Dedifferentiated amniotic fluid mesenchymal stem cell (primary cell): ENCODE measurements at regions not wholly inside any gene's neighbourhood (a gene's known extent, or its start where the extent isn't known, plus 50 kb on each side); places are given as distances from the start of the nearest gene placed in this dataset.

ENCODE experiments used
- DNase-seq: peaks from one replicate; pipeline ENCODE4 v3.0.0-alpha.2; 2016; ENCODE audit errors: extremely low spot score

DNA sequence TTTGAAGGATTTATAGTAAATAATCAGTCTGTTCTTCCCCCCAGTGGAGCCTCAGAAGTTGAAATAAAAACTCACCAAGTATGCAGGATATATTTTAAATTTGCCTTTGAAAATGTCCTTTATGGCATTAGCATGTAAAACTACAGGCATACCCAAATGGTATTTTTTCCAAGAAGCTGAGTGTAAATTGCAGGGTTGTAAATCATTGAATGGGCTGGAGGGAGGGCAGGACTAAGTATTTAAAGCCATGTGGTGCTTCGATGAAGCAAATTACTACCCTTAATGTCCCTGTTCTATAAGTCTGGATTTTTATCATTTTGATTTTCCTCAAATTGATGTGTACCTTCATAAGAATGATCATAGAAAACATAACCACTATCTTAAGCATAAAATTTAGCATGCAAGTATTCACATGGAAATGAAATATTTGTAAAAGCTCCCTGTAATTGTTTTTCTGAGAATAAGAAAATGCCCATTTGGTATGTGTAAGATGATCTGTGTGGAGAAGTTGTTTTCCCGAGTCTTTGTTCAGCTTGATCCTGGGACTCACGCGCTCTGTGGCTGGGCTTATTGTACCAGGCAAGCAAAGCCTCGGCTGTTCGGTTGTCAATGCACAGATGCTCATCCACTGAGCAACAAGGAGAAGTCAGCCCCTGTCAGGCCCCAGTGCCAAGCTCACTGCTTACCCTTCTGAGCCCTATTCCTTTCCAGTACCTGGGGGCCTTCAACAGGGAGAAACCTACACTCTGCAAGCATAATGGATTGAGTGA lies 66.7 kb downstream of the CD164 start:
- no peak for DNase-seq

- DNase-seq: no peak
Observed at GRCh38 chr6:109314313-109314712, 68.0 kb downstream of the CD164 start.

GRCh38 chr6:109313139-109313538 lies 69.1 kb downstream of the CD164 start:
- DNase-seq: no peak

- no peak for DNase-seq
Observed at GRCh38 chr6:109311471-109311870, 70.8 kb downstream of the CD164 start.

DNA sequence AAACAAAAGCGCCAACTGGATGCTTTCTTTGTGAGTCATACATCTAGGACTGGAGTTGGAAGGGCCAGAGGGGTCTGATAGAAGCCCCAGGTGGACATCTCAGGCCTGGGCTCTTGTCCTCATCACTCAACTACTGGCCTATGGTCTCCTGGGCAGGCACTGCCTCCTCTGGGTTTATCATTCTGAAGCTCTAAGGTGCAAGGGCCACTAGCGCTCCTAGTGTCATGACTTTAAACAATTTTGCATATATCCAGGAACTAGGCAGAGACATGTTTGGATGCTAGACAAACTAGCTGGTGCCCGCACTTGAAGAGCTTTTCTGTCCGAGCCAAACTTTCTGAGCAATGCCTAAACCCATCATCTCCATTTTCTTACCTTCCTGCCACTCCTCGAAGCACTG lies 72.3 kb downstream of the CD164 start:
- DNase-seq: no peak

DNA sequence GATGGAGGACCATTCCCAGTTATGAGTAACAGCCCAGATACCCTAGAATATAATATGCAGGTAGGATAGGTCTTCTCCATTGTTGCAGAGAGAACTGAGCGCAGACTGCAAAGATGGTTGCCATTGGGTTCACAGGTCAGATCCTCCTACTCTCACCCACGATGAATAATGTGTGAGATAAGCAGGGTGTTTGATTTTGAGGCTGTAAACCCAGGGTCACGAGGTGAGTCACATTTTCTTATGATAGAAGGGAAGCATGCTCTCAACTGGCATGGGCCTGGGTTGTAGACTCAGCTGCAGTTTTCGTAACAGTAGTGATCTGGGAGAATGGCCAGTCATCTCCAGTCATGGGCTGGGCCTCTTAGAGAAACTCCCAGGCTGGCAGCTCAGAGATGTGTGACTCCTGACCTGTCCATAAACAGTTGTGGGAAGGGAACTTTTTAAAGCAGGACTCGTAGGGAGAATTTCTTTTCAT lies 74.2 kb downstream of the CD164 start:
- DNase-seq: peak; percentile 17

DNA sequence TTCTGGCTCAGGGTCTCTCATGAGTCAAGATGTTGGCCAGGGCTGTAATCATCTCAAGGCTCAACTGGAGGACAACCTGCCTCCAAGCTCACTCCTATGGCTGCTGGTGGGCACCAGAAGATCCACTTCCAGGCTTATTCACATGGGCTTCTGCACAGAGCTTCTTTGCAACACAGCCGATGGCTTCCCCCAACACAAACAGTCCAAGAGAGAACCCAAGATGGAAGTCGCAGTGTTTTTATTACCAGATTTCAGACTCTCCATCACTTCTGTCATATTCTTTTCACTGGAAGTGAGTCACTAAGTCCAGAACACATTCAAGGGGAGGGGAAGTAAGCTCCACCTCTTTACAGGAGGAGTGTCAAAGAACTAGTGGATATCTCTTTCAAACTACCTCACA lies 75.5 kb downstream of the CD164 start:
- no peak for DNase-seq

- DNase-seq: no peak
Observed at GRCh38 chr6:109305028-109305427, 77.2 kb downstream of the CD164 start.

- DNase-seq: no peak
Observed at GRCh38 chr6:109304284-109305015, 77.8 kb downstream of the CD164 start.

GRCh38 chr6:109303640-109304283 lies 78.5 kb downstream of the CD164 start:
- no peak for DNase-seq

- no peak for DNase-seq
Observed at GRCh38 chr6:109303164-109303563, 79.1 kb downstream of the CD164 start.

- no peak for DNase-seq
Observed at GRCh38 chr6:109302176-109302575, 80.1 kb downstream of the CD164 start.

DNA sequence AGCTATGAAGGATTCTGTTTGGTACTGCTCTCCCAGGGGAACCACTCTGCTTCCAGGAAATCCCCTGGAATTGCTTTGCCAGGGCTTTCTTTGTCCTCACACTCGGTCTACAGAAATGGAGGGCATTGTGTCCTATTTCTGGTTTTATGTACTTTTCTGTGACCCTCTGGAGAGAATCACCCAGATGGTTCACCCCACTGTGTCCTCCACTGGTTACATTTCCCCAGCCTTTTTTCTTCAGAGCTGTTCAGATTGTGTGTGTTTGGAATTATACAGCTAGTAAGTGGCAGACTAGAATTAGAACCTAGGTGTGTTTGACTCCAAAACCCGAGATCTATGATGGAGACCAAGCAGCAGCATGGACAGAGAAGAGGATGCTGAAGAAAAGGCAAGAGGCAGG lies 80.8 kb downstream of the CD164 start:
- no peak for DNase-seq

GRCh38 chr6:109300874-109301273 lies 81.4 kb downstream of the CD164 start:
- no peak for DNase-seq

- DNase-seq: no peak
Observed at GRCh38 chr6:109299776-109300564, 82.3 kb downstream of the CD164 start.

DNA sequence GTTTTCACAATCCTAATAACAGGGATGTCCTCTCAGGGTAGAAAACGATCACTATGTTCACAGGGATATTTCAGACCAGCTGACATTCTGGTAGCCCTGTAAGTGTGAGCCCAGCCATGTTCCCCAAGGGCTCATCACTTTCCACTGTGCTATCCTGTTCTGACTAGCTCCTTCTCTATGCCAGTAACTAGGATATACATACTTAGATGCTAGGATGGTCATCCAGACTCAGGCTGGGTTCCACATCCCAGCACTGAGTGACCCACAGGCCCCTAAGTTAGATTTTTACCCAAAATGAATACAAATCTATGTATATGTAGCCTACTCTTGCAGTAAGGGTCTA lies 83.0 kb downstream of the CD164 start:
- DNase-seq: no peak

DNA sequence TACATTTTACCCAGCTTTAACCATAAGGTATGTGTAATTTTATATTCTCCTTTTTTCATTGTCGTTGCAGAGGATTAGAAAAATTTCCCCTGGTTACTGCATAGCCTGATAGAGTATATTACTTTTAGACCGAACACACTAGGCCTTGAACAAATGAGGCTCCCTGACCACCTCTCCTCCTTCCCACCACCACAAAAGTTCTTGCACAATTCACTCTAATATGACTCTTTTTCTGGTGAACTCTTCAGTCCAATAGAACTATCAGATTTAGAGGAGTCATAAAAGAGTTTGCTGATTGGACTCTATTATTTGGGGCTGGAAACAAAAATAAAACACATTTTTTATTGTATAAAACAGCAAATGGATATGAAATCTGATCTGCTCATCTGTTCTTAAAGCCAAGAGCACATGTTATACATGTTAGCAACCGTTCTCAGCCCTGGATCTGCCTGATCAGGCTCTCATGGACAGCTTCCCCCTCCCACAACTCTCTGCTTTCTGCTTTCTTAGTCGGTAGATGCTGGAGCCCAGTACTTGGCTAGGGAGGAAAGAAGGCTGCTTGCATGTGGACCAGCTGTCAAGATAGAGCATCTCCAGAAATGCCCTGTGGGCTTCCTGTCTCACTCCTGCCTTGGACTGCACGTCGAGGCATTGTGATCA lies 83.5 kb downstream of the CD164 start:
- DNase-seq: no peak

DNA sequence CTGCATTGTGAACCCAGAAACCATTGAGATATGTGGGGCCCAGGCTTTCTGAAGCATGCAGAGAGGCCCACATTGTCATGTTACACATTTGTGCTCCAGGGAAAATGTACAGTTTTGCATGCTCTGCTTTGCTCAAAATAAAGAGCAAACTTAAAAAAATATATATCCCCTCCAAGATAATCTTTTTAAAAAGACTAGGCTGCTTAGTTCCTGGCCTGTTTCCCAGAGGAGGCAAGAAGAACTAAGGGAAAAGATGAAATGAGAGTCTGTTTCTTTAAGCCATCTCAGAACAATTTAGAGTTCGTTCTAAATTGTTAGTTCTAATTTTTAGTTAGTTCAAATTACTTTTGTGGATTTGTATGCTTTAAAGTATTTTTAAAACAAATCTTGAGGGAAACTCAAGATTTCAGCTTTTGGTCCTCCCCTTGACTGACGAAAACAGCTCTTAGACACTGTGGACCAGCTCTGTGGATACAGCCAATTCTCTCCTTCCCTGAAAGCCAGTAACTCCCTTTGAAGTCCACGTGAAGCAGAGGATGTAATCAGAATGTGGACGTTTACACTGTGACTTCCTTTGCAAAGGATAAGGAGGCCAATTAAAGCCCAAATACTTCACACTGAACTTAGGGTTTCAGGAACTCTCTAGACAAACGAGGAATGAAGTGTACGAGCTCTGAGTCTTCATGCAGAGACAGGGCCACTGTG lies 84.7 kb downstream of the CD164 start:
- DNase-seq: no peak

- DNase-seq: no peak
Observed at GRCh38 chr6:109296971-109297372, 85.3 kb downstream of the CD164 start.

- DNase-seq: no peak
Observed at GRCh38 chr6:109296452-109296851, 85.8 kb downstream of the CD164 start.

DNA sequence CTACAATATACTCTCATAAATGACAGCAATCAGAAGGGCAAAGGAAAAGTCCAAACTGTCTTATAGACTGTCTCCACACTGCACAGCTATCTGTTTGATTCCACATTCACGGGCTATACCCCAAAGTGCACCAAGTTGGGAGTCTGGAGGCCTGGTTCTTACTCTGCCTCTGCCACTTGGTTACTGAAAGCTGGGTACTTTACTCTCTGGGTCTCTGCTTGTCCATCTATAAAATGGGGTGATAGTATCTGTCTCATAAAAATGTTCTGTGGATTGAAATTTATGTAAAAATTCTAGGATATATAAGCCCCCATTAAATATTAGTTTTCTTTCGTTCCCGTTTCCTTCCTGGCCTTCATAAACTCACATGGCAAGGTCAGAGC lies 86.5 kb downstream of the CD164 start:
- no peak for DNase-seq
